Osteoblast (primary cell): ENCODE measurements at regions not wholly inside any gene's neighbourhood (a gene's known extent, or its start where the extent isn't known, plus 50 kb on each side); places are given as distances from the start of the nearest gene placed in this dataset.

ENCODE experiments used
- DNase-seq: peaks from one replicate; pipeline ENCODE4 v3.0.0; 2011; ENCODE audit warnings: low spot score, mixed read lengths; ENCODE audit not compliant: insufficient read length; ENCODE audit errors: missing footprints
- H2AFZ ChIP-seq: 2 replicates; pipeline ENCODE4 v1.6.0; 2011; ENCODE audit warnings: mild to moderate bottlenecking, low read length
- H3K27ac ChIP-seq: 2 replicates; pipeline ENCODE4 v1.5.1; 2011; ENCODE audit warnings: mild to moderate bottlenecking, low read depth, low read length, moderate library complexity
- H3K27me3 ChIP-seq: 2 replicates; pipeline ENCODE4 v1.6.0; 2012; ENCODE audit warnings: mild to moderate bottlenecking, control low read depth, inconsistent platforms, low read length, moderate library complexity; ENCODE audit not compliant: insufficient read depth
- H3K36me3 ChIP-seq: 2 replicates; pipeline ENCODE4 v1.5.1; 2011; ENCODE audit warnings: mild to moderate bottlenecking, low read length, control low read depth, moderate library complexity; ENCODE audit not compliant: insufficient read depth
- H3K4me1 ChIP-seq: 2 replicates; pipeline ENCODE4 v1.5.1; 2011; ENCODE audit warnings: mild to moderate bottlenecking, low read length, control low read depth, moderate library complexity; ENCODE audit not compliant: insufficient read depth
- H3K4me2 ChIP-seq: 2 replicates; pipeline ENCODE4 v1.6.0; 2011; ENCODE audit warnings: mild to moderate bottlenecking, low read length; ENCODE audit not compliant: insufficient read depth
- H3K4me3 ChIP-seq: fragments of 200-600 bp; sonication (generic); 3 replicates; pipeline ENCODE4 v1.5.1; 2012; ENCODE audit warnings: mild to moderate bottlenecking, low read length, inconsistent platforms; ENCODE audit not compliant: insufficient read depth
- H3K79me2 ChIP-seq: 2 replicates; pipeline ENCODE4 v1.6.0; 2012; ENCODE audit warnings: mild to moderate bottlenecking, low read length, control low read depth, inconsistent platforms; ENCODE audit not compliant: insufficient read depth
- H3K9me3 ChIP-seq: 2 replicates; pipeline ENCODE4 v1.5.1; 2011; ENCODE audit warnings: low read depth, low read length, control low read depth
- H4K20me1 ChIP-seq: 2 replicates; pipeline ENCODE4 v1.6.0; 2012; ENCODE audit warnings: mild to moderate bottlenecking, low read length, control low read depth; ENCODE audit not compliant: insufficient read depth
- CTCF ChIP-seq: IDR thresholded peaks from 2 replicates; pipeline ENCODE4 v1.5.1; 2011; ENCODE audit warnings: mild to moderate bottlenecking, low read depth, low read length, moderate library complexity; ENCODE audit errors: extremely low read depth

- no peaks in the 10 kb centered on the region for H3K9me3 ChIP-seq
- H2AFZ ChIP-seq: no peak overlapping the region
- no peaks in the 10 kb centered on the region for H3K36me3 ChIP-seq
- no peaks in the 10 kb centered on the region for H3K4me1 ChIP-seq
- no peaks in the 10 kb centered on the region for H3K79me2 ChIP-seq
- no peak for TF ChIP-seq CTCF
- no peak overlapping the region for H3K4me2 ChIP-seq
- DNase-seq: no peak
- no peaks in the 10 kb centered on the region for H4K20me1 ChIP-seq
- peaks cover 3% of the 10 kb centered on the region for H3K27me3 ChIP-seq
- H3K4me3 ChIP-seq: no peak overlapping the region
- no peak overlapping the region for H3K27ac ChIP-seq
Observed at GRCh38 chr17:62164747-62165722, 100.0 kb upstream of the MED13 start.

GRCh38 chr17:62163847-62164246 is 98.8 kb upstream of the MED13 start:
- Histone ChIP-seq H2AFZ (no peak overlapping the region), H3K4me1 (no peaks in the 10 kb centered on the region), H3K27ac (no peak overlapping the region), H3K79me2 (no peaks in the 10 kb centered on the region), H3K9me3 (no peaks in the 10 kb centered on the region), H3K36me3 (no peaks in the 10 kb centered on the region), H4K20me1 (no peaks in the 10 kb centered on the region), H3K4me3 (no peak overlapping the region), H3K4me2 (no peak overlapping the region), H3K27me3 (peaks cover 3% of the 10 kb centered on the region)
- DNase-seq: no peak
- TF ChIP-seq CTCF: no peak

GRCh38 chr17:62162898-62163297 is 97.8 kb upstream of the MED13 start:
- H3K27me3 ChIP-seq: peaks cover 3% of the 10 kb centered on the region
- no peak overlapping the region for H2AFZ ChIP-seq
- H3K4me1 ChIP-seq: no peaks in the 10 kb centered on the region
- H3K79me2 ChIP-seq: no peaks in the 10 kb centered on the region
- H3K9me3 ChIP-seq: no peaks in the 10 kb centered on the region
- H3K4me3 ChIP-seq: no peak overlapping the region
- no peak overlapping the region for H3K27ac ChIP-seq
- TF ChIP-seq CTCF: no peak
- no peak for DNase-seq
- H3K4me2 ChIP-seq: no peak overlapping the region
- H4K20me1 ChIP-seq: no peaks in the 10 kb centered on the region
- no peaks in the 10 kb centered on the region for H3K36me3 ChIP-seq

- DNase-seq: no peak
- no peaks in the 10 kb centered on the region for H3K79me2 ChIP-seq
- no peak overlapping the region for H3K27ac ChIP-seq
- H3K27me3 ChIP-seq: peaks cover 3% of the 10 kb centered on the region
- H3K4me2 ChIP-seq: no peak overlapping the region
- no peaks in the 10 kb centered on the region for H3K4me1 ChIP-seq
- H3K9me3 ChIP-seq: no peaks in the 10 kb centered on the region
- no peak for TF ChIP-seq CTCF
- no peak overlapping the region for H3K4me3 ChIP-seq
- H4K20me1 ChIP-seq: no peaks in the 10 kb centered on the region
- no peaks in the 10 kb centered on the region for H3K36me3 ChIP-seq
- H2AFZ ChIP-seq: no peak overlapping the region
Observed at GRCh38 chr17:62161405-62162148, 96.5 kb upstream of the MED13 start.
